ENCODE measurements at regions not wholly inside any gene's neighbourhood (a gene's known extent, or its start where the extent isn't known, plus 50 kb on each side); places are given as distances from the start of the nearest gene placed in this dataset.
A peak's percentile ranks its signal among the peaks of the same experiment; 100 is the strongest.

GRCh38 chr12:107372229-107372658 is 278.9 kb upstream of the CRY1 start:
- Histone ChIP-seq H3K27ac (ENCODE audit: low read length, poor library complexity, severe bottlenecking) (no peak overlapping the region), H3K23ac (ENCODE audit: low read length in 2 of 2) (no peak overlapping the region), H2BK5ac (ENCODE audit: low read depth, low read length, poor library complexity, severe bottlenecking) (no peak overlapping the region), H2AFZ (ENCODE audit: low read depth, low read length) (no peak overlapping the region), H3K4me1 (ENCODE audit: control insufficient read depth, insufficient read depth, low read depth, low read length) (no peaks in the 10 kb centered on the region), H3K9me3 (ENCODE audit: control insufficient read depth, low read length) (no peaks in the 10 kb centered on the region), H4K8ac (ENCODE audit: low read length) (no peak overlapping the region), H3K14ac (ENCODE audit: low read length in 2 of 2) (no peak overlapping the region), H3K4me3 (ENCODE audit: insufficient read depth in 1 of 2, low read depth in 1 of 2, low read length in 2 of 2) (no peak overlapping the region), H4K91ac (ENCODE audit: low read length) (no peak overlapping the region), H3K4ac (ENCODE audit: low read depth in 1 of 2, low read length in 2 of 2) (no peak overlapping the region), H3K36me3 (ENCODE audit: control insufficient read depth in 1 of 2, insufficient read depth in 2 of 2, low read depth in 1 of 2, low read length in 2 of 2) (no peaks in the 10 kb centered on the region), H2BK12ac (ENCODE audit: low read length in 2 of 2) (no peak overlapping the region), H3K4me2 (ENCODE audit: low read length, poor library complexity, severe bottlenecking) (no peak overlapping the region), H2AK5ac (ENCODE audit: low read length, severe bottlenecking) (no peak overlapping the region), H3K27me3 (ENCODE audit: control insufficient read depth in 1 of 2, insufficient read depth in 1 of 2, low read length in 2 of 2) (no peaks in the 10 kb centered on the region), H3K79me1 (replicated peaks; ENCODE audit: low read length, poor library complexity, severe bottlenecking) (peaks cover 2% of the 10 kb centered on the region), H2BK120ac (ENCODE audit: low read depth, low read length) (no peak overlapping the region), H3K9ac (ENCODE audit: low read length) (no peak overlapping the region), H3K18ac (ENCODE audit: low read depth in 1 of 2, low read length in 2 of 2) (no peak overlapping the region), H2BK15ac (ENCODE audit: low read depth, poor library complexity, severe bottlenecking) (no peak overlapping the region)
- DNase-seq, result no peak
- 72% methylated on average over 5 of the region's 5 CpGs for WGBS

GRCh38 chr12:107373238-107373809 is 280.0 kb upstream of the CRY1 start:
- no peak overlapping the region for H3K23ac ChIP-seq (ENCODE audit: low read length in 2 of 2)
- H3K36me3 ChIP-seq (ENCODE audit: control insufficient read depth in 1 of 2, insufficient read depth in 2 of 2, low read depth in 1 of 2, low read length in 2 of 2), result no peaks in the 10 kb centered on the region
- H4K91ac ChIP-seq (ENCODE audit: low read length), result no peak overlapping the region
- H3K9me3 ChIP-seq (ENCODE audit: control insufficient read depth, low read length), result no peaks in the 10 kb centered on the region
- H3K79me1 ChIP-seq (replicated peaks; ENCODE audit: low read length, poor library complexity, severe bottlenecking), result peaks cover 2% of the 10 kb centered on the region
- no peak overlapping the region for H3K18ac ChIP-seq (ENCODE audit: low read depth in 1 of 2, low read length in 2 of 2)
- H3K4me3 ChIP-seq (ENCODE audit: insufficient read depth in 1 of 2, low read depth in 1 of 2, low read length in 2 of 2), result no peak overlapping the region
- H2BK5ac ChIP-seq (ENCODE audit: low read depth, low read length, poor library complexity, severe bottlenecking), result no peak overlapping the region
- H3K4ac ChIP-seq (ENCODE audit: low read depth in 1 of 2, low read length in 2 of 2), result no peak overlapping the region
- no peak overlapping the region for H2BK120ac ChIP-seq (ENCODE audit: low read depth, low read length)
- no peaks in the 10 kb centered on the region for H3K27me3 ChIP-seq (ENCODE audit: control insufficient read depth in 1 of 2, insufficient read depth in 1 of 2, low read length in 2 of 2)
- H2AK5ac ChIP-seq (ENCODE audit: low read length, severe bottlenecking), result no peak overlapping the region
- no peak overlapping the region for H4K8ac ChIP-seq (ENCODE audit: low read length)
- H3K4me2 ChIP-seq (ENCODE audit: low read length, poor library complexity, severe bottlenecking), result no peak overlapping the region
- H3K9ac ChIP-seq (ENCODE audit: low read length), result no peak overlapping the region
- no peak overlapping the region for H2AFZ ChIP-seq (ENCODE audit: low read depth, low read length)
- H3K14ac ChIP-seq (ENCODE audit: low read length in 2 of 2), result no peak overlapping the region
- no peak overlapping the region for H3K27ac ChIP-seq (ENCODE audit: low read length, poor library complexity, severe bottlenecking)
- no peak overlapping the region for H2BK12ac ChIP-seq (ENCODE audit: low read length in 2 of 2)
- H3K4me1 ChIP-seq (ENCODE audit: control insufficient read depth, insufficient read depth, low read depth, low read length), result no peaks in the 10 kb centered on the region
- 87% methylated on average over 2 of the region's 3 CpGs for WGBS
- no peak overlapping the region for H2BK15ac ChIP-seq (ENCODE audit: low read depth, poor library complexity, severe bottlenecking)
- DNase-seq, result no peak

GRCh38 chr12:107374161-107374840 is 281.0 kb upstream of the CRY1 start:
- Histone ChIP-seq H2AFZ (ENCODE audit: low read depth, low read length) (no peak overlapping the region), H3K4ac (ENCODE audit: low read depth in 1 of 2, low read length in 2 of 2) (no peak overlapping the region), H4K8ac (ENCODE audit: low read length) (no peak overlapping the region), H3K9ac (ENCODE audit: low read length) (no peak overlapping the region), H3K9me3 (ENCODE audit: control insufficient read depth, low read length) (no peaks in the 10 kb centered on the region), H4K91ac (ENCODE audit: low read length) (no peak overlapping the region), H3K4me2 (ENCODE audit: low read length, poor library complexity, severe bottlenecking) (no peak overlapping the region), H3K4me1 (ENCODE audit: control insufficient read depth, insufficient read depth, low read depth, low read length) (no peaks in the 10 kb centered on the region), H3K36me3 (ENCODE audit: control insufficient read depth in 1 of 2, insufficient read depth in 2 of 2, low read depth in 1 of 2, low read length in 2 of 2) (no peaks in the 10 kb centered on the region), H2BK12ac (ENCODE audit: low read length in 2 of 2) (no peak overlapping the region), H3K23ac (ENCODE audit: low read length in 2 of 2) (no peak overlapping the region), H3K4me3 (ENCODE audit: insufficient read depth in 1 of 2, low read depth in 1 of 2, low read length in 2 of 2) (no peak overlapping the region), H3K27me3 (ENCODE audit: control insufficient read depth in 1 of 2, insufficient read depth in 1 of 2, low read length in 2 of 2) (no peaks in the 10 kb centered on the region), H2BK5ac (ENCODE audit: low read depth, low read length, poor library complexity, severe bottlenecking) (no peak overlapping the region), H3K79me1 (replicated peaks; ENCODE audit: low read length, poor library complexity, severe bottlenecking) (peaks cover 2% of the 10 kb centered on the region), H3K18ac (ENCODE audit: low read depth in 1 of 2, low read length in 2 of 2) (no peak overlapping the region), H3K27ac (ENCODE audit: low read length, poor library complexity, severe bottlenecking) (no peak overlapping the region), H3K14ac (ENCODE audit: low read length in 2 of 2) (no peak overlapping the region), H2AK5ac (ENCODE audit: low read length, severe bottlenecking) (peak overlapping the region; percentile 19), H2BK15ac (ENCODE audit: low read depth, poor library complexity, severe bottlenecking) (no peak overlapping the region), H2BK120ac (ENCODE audit: low read depth, low read length) (no peak overlapping the region)
- WGBS, result 68% methylated on average over 9 of the region's 10 CpGs
- no peak for DNase-seq

- no peak overlapping the region for H2BK120ac ChIP-seq (ENCODE audit: low read depth, low read length)
- no peak overlapping the region for H2AFZ ChIP-seq (ENCODE audit: low read depth, low read length)
- DNase-seq, result no peak
- H2BK15ac ChIP-seq (ENCODE audit: low read depth, poor library complexity, severe bottlenecking), result no peak overlapping the region
- no peak overlapping the region for H4K91ac ChIP-seq (ENCODE audit: low read length)
- H2BK12ac ChIP-seq (ENCODE audit: low read length in 2 of 2), result no peak overlapping the region
- H2AK5ac ChIP-seq (ENCODE audit: low read length, severe bottlenecking), result no peak overlapping the region
- H3K27ac ChIP-seq (ENCODE audit: low read length, poor library complexity, severe bottlenecking), result no peak overlapping the region
- H3K4ac ChIP-seq (ENCODE audit: low read depth in 1 of 2, low read length in 2 of 2), result no peak overlapping the region
- peaks cover 2% of the 10 kb centered on the region for H3K4me1 ChIP-seq (ENCODE audit: control insufficient read depth, insufficient read depth, low read depth, low read length)
- H3K23ac ChIP-seq (ENCODE audit: low read length in 2 of 2), result no peak overlapping the region
- no peaks in the 10 kb centered on the region for H3K9me3 ChIP-seq (ENCODE audit: control insufficient read depth, low read length)
- no peaks in the 10 kb centered on the region for H3K36me3 ChIP-seq (ENCODE audit: control insufficient read depth in 1 of 2, insufficient read depth in 2 of 2, low read depth in 1 of 2, low read length in 2 of 2)
- no peak overlapping the region for H2BK5ac ChIP-seq (ENCODE audit: low read depth, low read length, poor library complexity, severe bottlenecking)
- no peak overlapping the region for H3K4me3 ChIP-seq (ENCODE audit: insufficient read depth in 1 of 2, low read depth in 1 of 2, low read length in 2 of 2)
- H3K14ac ChIP-seq (ENCODE audit: low read length in 2 of 2), result no peak overlapping the region
- peaks cover 2% of the 10 kb centered on the region for H3K79me1 ChIP-seq (replicated peaks; ENCODE audit: low read length, poor library complexity, severe bottlenecking)
- H3K4me2 ChIP-seq (ENCODE audit: low read length, poor library complexity, severe bottlenecking), result no peak overlapping the region
- H3K27me3 ChIP-seq (ENCODE audit: control insufficient read depth in 1 of 2, insufficient read depth in 1 of 2, low read length in 2 of 2), result no peaks in the 10 kb centered on the region
- no peak overlapping the region for H3K18ac ChIP-seq (ENCODE audit: low read depth in 1 of 2, low read length in 2 of 2)
- H3K9ac ChIP-seq (ENCODE audit: low read length), result no peak overlapping the region
- 85% methylated on average over 8 of the region's 8 CpGs for WGBS
- H4K8ac ChIP-seq (ENCODE audit: low read length), result no peak overlapping the region
These were observed 281.9 kb upstream of the CRY1 start for GRCh38 chr12:107375231-107375630.

All from mesenchymal stem cell (in vitro differentiated cells and primary cell).